SU-DHL-6 (cell line): ENCODE measurements at regions not wholly inside any gene's neighbourhood (a gene's known extent, or its start where the extent isn't known, plus 50 kb on each side); places are given as distances from the start of the nearest gene placed in this dataset.

ENCODE experiments used
- CTCF ChIP-seq: fragments of 200-600 bp; sonication (generic); IDR thresholded peaks from one replicate; pipeline ENCODE4 v1.5.1; 2017; ENCODE audit warnings: antibody characterized with exemption, mild to moderate bottlenecking, low read length, moderate library complexity; ENCODE audit not compliant: insufficient read depth, poor library complexity, severe bottlenecking
- EZH2phosphoT487 ChIP-seq: fragments of 200-600 bp; sonication (generic), shearing (Covaris generic); conservative IDR thresholded peaks from 2 replicates; pipeline ENCODE4 v1.6.1; 2018; ENCODE audit warnings: mild to moderate bottlenecking, antibody characterized with exemption, low read length, moderate library complexity, mixed read lengths

- no peak for TF ChIP-seq CTCF
- no peak for TF ChIP-seq EZH2phosphoT487
These were observed 167.9 kb downstream of the FSCB start for GRCh38 chr14:44339231-44339630.
